Heart left ventricle (tissue), 13 donors: ENCODE measurements at regions not wholly inside any gene's neighbourhood (a gene's known extent, or its start where the extent isn't known, plus 50 kb on each side); places are given as distances from the start of the nearest gene placed in this dataset.

Source experiments
- CTCF ChIP-seq, 12 donors: fragments of 200-600 bp; sonication (generic) in 4 of 12; IDR thresholded peaks; one replicate each; pipeline versions ENCODE4 v1.5.0 to v1.8.0; 2018 to 2022; ENCODE audit warnings: antibody characterized with exemption in 12 of 12, mild to moderate bottlenecking in 5 of 12
- POLR2A ChIP-seq, 2 donors: fragments of 450-650 bp; IDR thresholded peaks; one replicate each; pipeline ENCODE4 v1.6.1; 2017; ENCODE audit warnings: antibody characterized with exemption in 2 of 2, mild to moderate bottlenecking in 2 of 2, moderate library complexity in 2 of 2
- donor health status: ischemic (EF 13 %, LVEDD 7.1; RV severe dilation, severe dysfunction).
- donor health status: DM: no; HTN: yes; CAD: no.
- donor health status: DM: no; HTN: no; CAD: no.
- donor health status: ischemic (EF 25% LVEDD 6.9; RV normal size, moderate dysfunction).
- donor health status: ischemic (EF 25% LVEDD 5.7; RV mildly dilated, moderate dysfunction).
- donor health status: ischemic (EF 35%, LVEDD 5.7; RV mildly dilated, moderate dysfunction).
- donor health status: nonischemic (EF 11% LVEDD 7.7; RV severe dilation, severe dysfunction).
- donor health status: DM: yes; HTN: yes; CAD: no.
- donor health status: PGD.
- donor health status: ischemic (EF 29% LVEDD 5.4; RV normal size, mild dysfunction).
- donor health status: nonischemic (EF 23%, LVEDD 6.1; RV moderate dilation, normal function).

- TF ChIP-seq CTCF (IDR thresholded peaks at IDR 0.05) (no peak), POLR2A (IDR thresholded peaks at IDR 0.05) (no peak)
Measured at GRCh38 chr18:24545651-24546050, 85.2 kb downstream of the HRH4 start.
